Gastroesophageal sphincter (tissue), 4 donors: ENCODE measurements at regions not wholly inside any gene's neighbourhood (a gene's known extent, or its start where the extent isn't known, plus 50 kb on each side); places are given as distances from the start of the nearest gene placed in this dataset.
A peak's percentile ranks its signal among the peaks of the same experiment; 100 is the strongest.

Experiments used
- ATAC-seq: fragments of 150-250 bp; one replicate; pipeline ENCODE4 v1.9.1; 2016; ENCODE audit warnings: mild to moderate bottlenecking, moderate library complexity
- H3K27ac ChIP-seq, 4 donors: fragments of 200-600 bp; sonication (generic) in 3 of 4; 1 replicate in 3 of 4; 2 replicates in 1 of 4; pipeline ENCODE4 v1.5.1; 2016 to 2019
- H3K27me3 ChIP-seq: fragments of 200-600 bp; sonication (generic); one replicate; pipeline ENCODE4 v1.5.1; 2019
- H3K36me3 ChIP-seq, 2 donors: fragments of 200-600 bp; sonication (generic); one replicate each; pipeline ENCODE4 v1.5.1; 2019; ENCODE audit warnings: control low read depth in 1 of 2
- H3K4me1 ChIP-seq, 3 donors: fragments of 200-600 bp; sonication (generic); 1 replicate in 2 of 3; 2 replicates in 1 of 3; pipeline ENCODE4 v1.5.1; 2016 to 2019; ENCODE audit warnings: control low read depth in 2 of 3
- H3K4me3 ChIP-seq, 2 donors: fragments of 200-600 bp; sonication (generic); one replicate each; pipeline ENCODE4 v1.5.1; 2019; ENCODE audit warnings: mild to moderate bottlenecking in 1 of 2, moderate library complexity in 1 of 2
- H3K9me3 ChIP-seq, 3 donors: fragments of 200-600 bp; sonication (generic); one replicate each; pipeline ENCODE4 v1.5.1; 2017 to 2019; ENCODE audit warnings: control low read depth in 2 of 3
- EP300 ChIP-seq: sonication (generic); formaldehyde crosslinking; IDR thresholded peaks from one replicate; pipeline ENCODE4 v1.6.1; 2017; ENCODE audit warnings: antibody characterized with exemption, mild to moderate bottlenecking
- POLR2A ChIP-seq, 2 donors: fragments of 450-650 bp; IDR thresholded peaks; one replicate each; pipeline ENCODE4 v1.6.1; 2017; ENCODE audit warnings: antibody characterized with exemption in 2 of 2, mild to moderate bottlenecking in 2 of 2, moderate library complexity in 1 of 2
- POLR2AphosphoS5 ChIP-seq: sonication (generic); formaldehyde crosslinking; IDR thresholded peaks from one replicate; pipeline ENCODE4 v1.6.1; 2017; ENCODE audit warnings: antibody characterized with exemption
- WGBS, 2 donors: methylation state at CpG; one replicate each; pipeline ENCODE4 v1.1.5; 2018; ENCODE audit warnings: low coverage in 1 of 2; 5-methylcytosine and 5-hydroxymethylcytosine counted together
- TF ChIP-seq, protein P1 (sequence below), 4 experiments: fragments of 200-600 bp in 2 of 4; fragments of 450-650 bp in 2 of 4; sonication (generic) in 1 of 4; IDR thresholded peaks; one replicate each; pipeline ENCODE4 v1.5.1; 2017 to 2019; ENCODE audit warnings: antibody characterized with exemption in 4 of 4, mild to moderate bottlenecking in 2 of 4, moderate library complexity in 2 of 4

GRCh38 chr3:188940573-188940932, 231.2 kb upstream of the TPRG1 start:
- H3K4me1 ChIP-seq, result peaks cover 0 to 28% (median 0%) of the 10 kb centered on the region in 3 donors
- no peak overlapping the region for H3K4me3 ChIP-seq
- H3K27ac ChIP-seq, result peak overlapping the region in 3 of 4 donors; percentile 18 to 41 (median 39)
- 14 to 58% methylated on average over 1 of the region's 1 CpG for WGBS, 2 donors
- H3K36me3 ChIP-seq, result no peaks in the 10 kb centered on the region
- TF ChIP-seq POLR2A (IDR thresholded peaks at IDR 0.05) (no peak), EP300 (no peak), POLR2AphosphoS5 (peak; percentile 23)
- TF ChIP-seq, protein P1, sequence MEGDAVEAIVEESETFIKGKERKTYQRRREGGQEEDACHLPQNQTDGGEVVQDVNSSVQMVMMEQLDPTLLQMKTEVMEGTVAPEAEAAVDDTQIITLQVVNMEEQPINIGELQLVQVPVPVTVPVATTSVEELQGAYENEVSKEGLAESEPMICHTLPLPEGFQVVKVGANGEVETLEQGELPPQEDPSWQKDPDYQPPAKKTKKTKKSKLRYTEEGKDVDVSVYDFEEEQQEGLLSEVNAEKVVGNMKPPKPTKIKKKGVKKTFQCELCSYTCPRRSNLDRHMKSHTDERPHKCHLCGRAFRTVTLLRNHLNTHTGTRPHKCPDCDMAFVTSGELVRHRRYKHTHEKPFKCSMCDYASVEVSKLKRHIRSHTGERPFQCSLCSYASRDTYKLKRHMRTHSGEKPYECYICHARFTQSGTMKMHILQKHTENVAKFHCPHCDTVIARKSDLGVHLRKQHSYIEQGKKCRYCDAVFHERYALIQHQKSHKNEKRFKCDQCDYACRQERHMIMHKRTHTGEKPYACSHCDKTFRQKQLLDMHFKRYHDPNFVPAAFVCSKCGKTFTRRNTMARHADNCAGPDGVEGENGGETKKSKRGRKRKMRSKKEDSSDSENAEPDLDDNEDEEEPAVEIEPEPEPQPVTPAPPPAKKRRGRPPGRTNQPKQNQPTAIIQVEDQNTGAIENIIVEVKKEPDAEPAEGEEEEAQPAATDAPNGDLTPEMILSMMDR (IDR thresholded peaks at IDR 0.05), result no peak
- H3K9me3 ChIP-seq, result no peaks in the 10 kb centered on the region
- ATAC-seq, result peak; percentile 77
- H3K27me3 ChIP-seq, result no peaks in the 10 kb centered on the region

- peak overlapping the region in 3 of 4 donors; percentile 18 to 41 (median 39) for H3K27ac ChIP-seq
- H3K36me3 ChIP-seq, result no peaks in the 10 kb centered on the region
- no peak for ATAC-seq
- H3K4me1 ChIP-seq, result peaks cover 0 to 29% (median 0%) of the 10 kb centered on the region in 3 donors
- H3K27me3 ChIP-seq, result no peaks in the 10 kb centered on the region
- no peaks in the 10 kb centered on the region for H3K9me3 ChIP-seq
- TF ChIP-seq EP300 (no peak), POLR2AphosphoS5 (no peak), POLR2A (IDR thresholded peaks at IDR 0.05) (no peak)
- TF ChIP-seq, protein P1 (IDR thresholded peaks at IDR 0.05), result no peak
- WGBS, 2 donors, result 89 to 97% methylated on average over 3 of the region's 3 CpGs
- no peak overlapping the region for H3K4me3 ChIP-seq
Observed at GRCh38 chr3:188941103-188941502, 230.7 kb upstream of the TPRG1 start.

- Histone ChIP-seq H3K27me3 (no peaks in the 10 kb centered on the region), H3K4me3 (no peak overlapping the region), H3K9me3 (no peaks in the 10 kb centered on the region), H3K36me3 (no peaks in the 10 kb centered on the region), H3K4me1 (peaks cover 0 to 40% (median 0%) of the 10 kb centered on the region in 3 donors), H3K27ac (no peak overlapping the region)
- WGBS, 2 donors, result 90 to 93% methylated on average over 2 of the region's 2 CpGs
- ATAC-seq, result no peak
- TF ChIP-seq POLR2AphosphoS5 (no peak), EP300 (no peak), POLR2A (IDR thresholded peaks at IDR 0.05) (no peak)
Observed at GRCh38 chr3:188942191-188942590, 229.6 kb upstream of the TPRG1 start.

- H3K9me3 ChIP-seq, result no peaks in the 10 kb centered on the region
- H3K27ac ChIP-seq, result peak overlapping the region in 1 of 4 donors; percentile 98
- no peak overlapping the region for H3K4me3 ChIP-seq
- no peaks in the 10 kb centered on the region for H3K27me3 ChIP-seq
- peaks cover 0 to 52% (median 4%) of the 10 kb centered on the region in 3 donors for H3K4me1 ChIP-seq
- no peak for TF ChIP-seq POLR2A (IDR thresholded peaks at IDR 0.05)
- no peak for TF ChIP-seq POLR2AphosphoS5
- TF ChIP-seq EP300, result no peak
- TF ChIP-seq, protein P1 (IDR thresholded peaks at IDR 0.05), result no peak
- ATAC-seq, result no peak
- H3K36me3 ChIP-seq, result no peaks in the 10 kb centered on the region
Observed at GRCh38 chr3:188943591-188943990, 228.2 kb upstream of the TPRG1 start.

- WGBS, 2 donors, result 63 to 82% methylated on average over 1 of the region's 1 CpG
- Histone ChIP-seq H3K9me3 (no peaks in the 10 kb centered on the region), H3K27ac (peak overlapping the region in 2 of 4 donors; percentile 29 to 98), H3K36me3 (no peaks in the 10 kb centered on the region), H3K27me3 (no peaks in the 10 kb centered on the region), H3K4me3 (no peak overlapping the region), H3K4me1 (peaks cover 3 to 57% (median 9%) of the 10 kb centered on the region in 3 donors)
- TF ChIP-seq POLR2A (IDR thresholded peaks at IDR 0.05), result no peak
- TF ChIP-seq, protein P1 (IDR thresholded peaks at IDR 0.05), result no peak
- TF ChIP-seq POLR2AphosphoS5, result no peak
- TF ChIP-seq EP300, result no peak
- no peak for ATAC-seq
Observed at GRCh38 chr3:188944108-188944507, 227.7 kb upstream of the TPRG1 start.
